Activated naive CD8-positive, alpha-beta T cell treated with anti-CD3 and anti-CD28 coated beads, Interleukin-2, amount 50 U/mL, for 24 hours (primary cell): ENCODE measurements at regions not wholly inside any gene's neighbourhood (a gene's known extent, or its start where the extent isn't known, plus 50 kb on each side); places are given as distances from the start of the nearest gene placed in this dataset.

Experiments used
- ATAC-seq: fragments of 150-1000 bp; cut with Tn5 transposase; one replicate; pipeline ENCODE4 v1.10.0; 2021
- DNase-seq: peaks from one replicate; pipeline ENCODE4 v3.0.0; 2021
- H3K27ac Mint-ChIP-seq: one replicate; pipeline ENCODE4 v1.8.0; 2021; ENCODE audit warnings: mild to moderate bottlenecking, mixed read lengths
- H3K27me3 Mint-ChIP-seq: one replicate; pipeline ENCODE4 v1.8.0; 2021; ENCODE audit warnings: mixed read lengths
- H3K36me3 Mint-ChIP-seq: one replicate; pipeline ENCODE4 v1.8.0; 2021; ENCODE audit warnings: low read depth, mixed read lengths
- H3K4me1 Mint-ChIP-seq: one replicate; pipeline ENCODE4 v1.8.0; 2021; ENCODE audit warnings: mixed read lengths
- H3K4me3 Mint-ChIP-seq: one replicate; pipeline ENCODE4 v1.8.0; 2021; ENCODE audit warnings: mild to moderate bottlenecking, moderate library complexity, mixed read lengths
- H3K9me3 Mint-ChIP-seq: one replicate; pipeline ENCODE4 v1.8.0; 2021; ENCODE audit warnings: mixed read lengths

GRCh38 chr22:48391171-48391711 is 1436.4 kb downstream of the BRD1 start:
- Mint-ChIP-seq H3K27ac (no peak overlapping the region), H3K36me3 (no peaks in the 10 kb centered on the region), H3K4me3 (no peak overlapping the region), H3K4me1 (no peaks in the 10 kb centered on the region), H3K27me3 (no peaks in the 10 kb centered on the region), H3K9me3 (peaks cover 9% of the 10 kb centered on the region)
- DNase-seq (no peak), ATAC-seq (no peak)

DNA sequence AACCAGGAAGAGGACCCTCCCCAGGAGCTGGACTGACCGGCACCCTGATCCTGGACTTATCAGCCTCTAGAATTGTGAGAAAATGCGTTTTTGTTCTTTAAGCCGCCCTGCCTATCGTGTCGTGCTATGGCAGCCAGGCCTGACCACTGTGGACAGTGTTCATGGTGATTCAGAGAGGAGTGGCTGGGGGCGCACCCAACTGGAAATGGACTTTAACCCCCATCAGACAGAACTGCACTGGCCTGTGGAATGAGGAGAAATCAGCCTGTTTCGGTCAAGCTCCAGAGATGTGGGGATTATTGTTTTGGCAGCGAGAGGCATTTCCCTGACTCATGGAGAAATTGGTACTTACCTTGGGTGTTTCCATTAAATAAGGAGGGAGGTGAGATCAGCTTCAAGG is 1437.8 kb downstream of the BRD1 start:
- H3K27me3 Mint-ChIP-seq = no peaks in the 10 kb centered on the region
- H3K4me1 Mint-ChIP-seq = no peaks in the 10 kb centered on the region
- H3K9me3 Mint-ChIP-seq = peaks cover 22% of the 10 kb centered on the region
- H3K36me3 Mint-ChIP-seq = no peaks in the 10 kb centered on the region
- no peak overlapping the region for H3K4me3 Mint-ChIP-seq
- DNase-seq (no peak), ATAC-seq (no peak)
- H3K27ac Mint-ChIP-seq = no peak overlapping the region

GRCh38 chr22:48382197-48382596 is 1445.5 kb downstream of the BRD1 start:
- Mint-ChIP-seq H3K4me1 (no peaks in the 10 kb centered on the region), H3K4me3 (no peak overlapping the region), H3K36me3 (no peaks in the 10 kb centered on the region), H3K27me3 (no peaks in the 10 kb centered on the region), H3K9me3 (peaks cover 28% of the 10 kb centered on the region), H3K27ac (no peak overlapping the region)
- DNase-seq = no peak
- no peak for ATAC-seq

DNA sequence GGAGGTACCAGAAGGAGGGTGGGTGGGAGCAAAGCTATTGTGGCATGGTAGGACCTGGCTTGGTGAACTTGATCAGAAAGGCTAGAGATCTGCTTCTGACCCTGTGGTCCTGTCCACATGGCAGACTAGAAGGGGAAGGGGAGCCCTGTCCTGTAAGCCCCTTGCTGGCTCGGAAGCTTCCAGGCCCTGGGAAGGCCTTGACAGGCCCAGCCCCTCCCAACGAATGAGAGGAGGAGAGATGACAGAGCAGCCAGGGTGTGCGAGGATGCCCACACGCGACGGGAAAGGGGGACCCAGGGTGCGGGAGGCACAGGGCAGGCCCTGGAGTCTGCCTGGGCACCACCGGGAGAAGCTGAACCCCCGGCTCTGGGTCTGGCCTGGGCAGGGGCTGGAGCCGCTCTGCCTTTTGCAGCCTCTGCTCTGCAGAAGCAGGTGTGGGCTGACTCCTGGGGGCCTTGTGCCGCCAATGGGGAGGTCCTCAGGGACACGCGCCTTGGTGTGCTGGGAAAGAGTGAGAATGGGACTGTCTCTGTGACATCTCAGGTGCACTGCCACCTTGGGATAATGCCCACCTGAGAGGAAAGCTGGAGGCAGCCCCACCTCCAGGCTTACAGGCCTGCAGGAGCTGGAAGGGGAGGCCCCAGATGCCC is 1447.5 kb downstream of the BRD1 start:
- H3K27me3 Mint-ChIP-seq = peaks cover 5% of the 10 kb centered on the region
- no peak overlapping the region for H3K4me3 Mint-ChIP-seq
- H3K36me3 Mint-ChIP-seq = no peaks in the 10 kb centered on the region
- peaks cover 11% of the 10 kb centered on the region for H3K9me3 Mint-ChIP-seq
- ATAC-seq = no peak
- no peak overlapping the region for H3K27ac Mint-ChIP-seq
- DNase-seq = no peak
- H3K4me1 Mint-ChIP-seq = no peaks in the 10 kb centered on the region

- H3K9me3 Mint-ChIP-seq = peaks cover 4% of the 10 kb centered on the region
- H3K36me3 Mint-ChIP-seq = no peaks in the 10 kb centered on the region
- no peak for ATAC-seq
- H3K4me3 Mint-ChIP-seq = no peak overlapping the region
- no peak for DNase-seq
- H3K4me1 Mint-ChIP-seq = no peaks in the 10 kb centered on the region
- H3K27ac Mint-ChIP-seq = no peak overlapping the region
- peaks cover 5% of the 10 kb centered on the region for H3K27me3 Mint-ChIP-seq
These were observed 1448.3 kb downstream of the BRD1 start for GRCh38 chr22:48379371-48379770.

- no peak for DNase-seq
- no peak for ATAC-seq
- peaks cover 5% of the 10 kb centered on the region for H3K27me3 Mint-ChIP-seq
- H3K9me3 Mint-ChIP-seq = no peaks in the 10 kb centered on the region
- no peak overlapping the region for H3K4me3 Mint-ChIP-seq
- no peaks in the 10 kb centered on the region for H3K36me3 Mint-ChIP-seq
- H3K27ac Mint-ChIP-seq = no peak overlapping the region
- H3K4me1 Mint-ChIP-seq = no peaks in the 10 kb centered on the region
These were observed 1449.0 kb downstream of the BRD1 start for GRCh38 chr22:48378673-48379072.

DNA sequence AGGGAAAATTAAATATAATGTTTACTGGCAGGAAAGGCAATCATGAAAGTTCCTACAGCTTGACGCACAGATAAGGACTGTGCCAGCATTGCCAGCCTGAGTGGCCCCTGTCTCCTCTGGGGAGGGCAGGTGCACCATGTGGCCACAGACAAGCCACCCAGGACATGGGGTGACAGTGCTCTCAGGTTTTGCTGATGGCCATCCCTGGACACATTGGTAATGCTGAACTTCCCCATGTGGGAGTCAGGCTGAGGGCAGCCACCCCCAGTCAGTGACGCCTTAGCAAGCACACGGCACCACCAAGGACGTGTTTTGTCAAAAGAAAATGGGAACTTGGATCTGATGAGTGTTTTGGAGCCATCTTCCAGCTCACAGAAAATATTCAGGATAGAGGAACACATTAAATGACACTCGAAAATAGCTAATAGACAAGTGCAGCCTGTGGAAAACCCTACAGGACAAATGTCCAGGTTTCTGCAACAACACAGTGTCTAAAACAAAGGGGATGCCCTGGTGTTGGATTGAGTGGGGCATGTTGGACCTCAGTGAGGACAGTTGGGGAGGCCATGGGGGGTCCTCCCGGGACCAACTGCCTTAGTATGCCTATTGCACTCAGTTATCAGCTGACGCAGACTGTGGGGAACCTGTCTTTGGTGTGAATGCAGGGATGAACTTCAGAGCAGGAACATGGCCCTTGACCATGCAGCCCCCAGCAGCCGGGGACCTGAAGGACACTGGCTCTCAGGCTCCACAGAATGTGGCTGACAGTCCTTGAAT is 1450.5 kb downstream of the BRD1 start:
- H3K4me3 Mint-ChIP-seq = no peak overlapping the region
- H3K36me3 Mint-ChIP-seq = no peaks in the 10 kb centered on the region
- DNase-seq (no peak), ATAC-seq (no peak)
- H3K9me3 Mint-ChIP-seq = no peaks in the 10 kb centered on the region
- peaks cover 5% of the 10 kb centered on the region for H3K27me3 Mint-ChIP-seq
- H3K27ac Mint-ChIP-seq = no peak overlapping the region
- no peaks in the 10 kb centered on the region for H3K4me1 Mint-ChIP-seq

GRCh38 chr22:48376428-48376827 is 1451.2 kb downstream of the BRD1 start:
- ATAC-seq = no peak
- Mint-ChIP-seq H3K36me3 (no peaks in the 10 kb centered on the region), H3K27me3 (peaks cover 6% of the 10 kb centered on the region)

GRCh38 chr22:48373626-48374173 is 1454.0 kb downstream of the BRD1 start:
- Mint-ChIP-seq H3K27me3 (peaks cover 8% of the 10 kb centered on the region), H3K4me1 (no peaks in the 10 kb centered on the region), H3K4me3 (no peak overlapping the region), H3K9me3 (no peaks in the 10 kb centered on the region), H3K27ac (no peak overlapping the region), H3K36me3 (no peaks in the 10 kb centered on the region)
- DNase-seq (no peak), ATAC-seq (no peak)

More at GRCh38 chr22:48376428-48376827, 1451.2 kb downstream of the BRD1 start:
- Mint-ChIP-seq H3K9me3 (no peaks in the 10 kb centered on the region), H3K27ac (no peak overlapping the region), H3K4me1 (no peaks in the 10 kb centered on the region), H3K4me3 (no peak overlapping the region)
- no peak for DNase-seq

DNA sequence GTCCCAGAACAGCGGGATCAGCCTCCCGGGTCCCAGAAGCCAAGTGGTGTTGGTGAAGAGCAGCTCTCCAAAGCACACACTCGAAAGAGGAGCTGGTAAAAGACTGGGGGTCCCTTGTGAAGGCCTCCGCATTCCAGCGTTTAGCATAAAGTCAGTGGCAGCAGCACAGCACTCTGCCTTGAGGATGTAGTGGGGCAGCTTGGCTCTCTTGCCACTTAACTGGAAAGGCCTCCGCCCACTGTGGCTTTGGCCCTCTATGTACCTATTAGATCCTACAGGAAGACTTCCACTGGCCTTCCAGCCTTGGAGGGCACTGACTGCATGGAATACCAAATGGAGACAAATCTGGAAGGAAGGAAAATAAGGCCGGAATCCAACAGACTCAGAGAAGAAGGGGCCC is 1455.3 kb downstream of the BRD1 start:
- no peak overlapping the region for H3K4me3 Mint-ChIP-seq
- H3K27ac Mint-ChIP-seq = no peak overlapping the region
- DNase-seq (no peak), ATAC-seq (no peak)
- no peaks in the 10 kb centered on the region for H3K4me1 Mint-ChIP-seq
- peaks cover 8% of the 10 kb centered on the region for H3K27me3 Mint-ChIP-seq
- H3K36me3 Mint-ChIP-seq = no peaks in the 10 kb centered on the region
- no peaks in the 10 kb centered on the region for H3K9me3 Mint-ChIP-seq

- ATAC-seq (no peak), DNase-seq (no peak)
- Mint-ChIP-seq H3K27me3 (peaks cover 6% of the 10 kb centered on the region), H3K4me1 (no peaks in the 10 kb centered on the region), H3K36me3 (no peaks in the 10 kb centered on the region), H3K9me3 (no peaks in the 10 kb centered on the region), H3K4me3 (no peak overlapping the region), H3K27ac (no peak overlapping the region)
These were observed 1456.3 kb downstream of the BRD1 start for GRCh38 chr22:48371391-48371790.

DNA sequence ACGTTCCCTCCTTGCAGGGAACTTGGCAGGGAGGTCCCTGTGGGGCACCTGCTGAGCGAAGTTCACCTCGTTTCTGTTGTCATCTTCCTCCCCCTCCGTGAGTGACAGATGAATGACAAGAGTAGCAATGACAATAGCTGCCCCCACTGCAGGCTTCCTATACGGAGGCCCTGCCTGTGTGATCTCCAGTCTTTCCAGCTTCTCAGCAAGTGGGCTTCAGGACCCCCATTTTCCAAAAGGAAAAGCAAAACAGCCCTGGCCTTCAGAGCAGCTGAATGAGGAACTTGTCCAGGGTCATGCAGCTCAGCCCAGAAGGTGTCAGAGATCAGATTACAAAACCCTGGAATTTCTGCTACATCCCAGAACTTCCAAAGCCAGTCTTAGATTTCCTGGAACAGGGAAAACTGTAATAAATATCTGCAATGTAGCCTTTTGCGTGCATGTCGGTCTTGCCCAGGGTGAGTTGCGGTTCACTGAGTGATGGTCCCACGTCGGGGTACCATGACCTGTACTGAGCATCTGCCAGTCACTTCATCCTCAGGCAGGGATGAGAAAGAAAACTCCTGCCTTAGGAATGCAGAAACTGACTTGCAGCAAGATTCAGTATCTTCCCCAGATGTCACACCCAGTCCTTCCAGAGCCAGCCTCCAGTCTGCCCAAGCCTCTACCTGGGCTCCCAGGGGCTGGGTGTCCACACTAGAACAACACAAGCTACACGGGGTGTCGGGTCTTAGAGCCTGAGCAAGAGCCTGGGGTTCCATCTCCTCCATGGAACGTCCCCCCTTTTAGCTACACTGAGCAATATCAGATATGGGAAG is 1457.0 kb downstream of the BRD1 start:
- no peaks in the 10 kb centered on the region for H3K36me3 Mint-ChIP-seq
- no peaks in the 10 kb centered on the region for H3K4me1 Mint-ChIP-seq
- no peak for DNase-seq
- H3K4me3 Mint-ChIP-seq = no peak overlapping the region
- no peaks in the 10 kb centered on the region for H3K9me3 Mint-ChIP-seq
- no peak for ATAC-seq
- peaks cover 3% of the 10 kb centered on the region for H3K27me3 Mint-ChIP-seq
- H3K27ac Mint-ChIP-seq = no peak overlapping the region

DNA sequence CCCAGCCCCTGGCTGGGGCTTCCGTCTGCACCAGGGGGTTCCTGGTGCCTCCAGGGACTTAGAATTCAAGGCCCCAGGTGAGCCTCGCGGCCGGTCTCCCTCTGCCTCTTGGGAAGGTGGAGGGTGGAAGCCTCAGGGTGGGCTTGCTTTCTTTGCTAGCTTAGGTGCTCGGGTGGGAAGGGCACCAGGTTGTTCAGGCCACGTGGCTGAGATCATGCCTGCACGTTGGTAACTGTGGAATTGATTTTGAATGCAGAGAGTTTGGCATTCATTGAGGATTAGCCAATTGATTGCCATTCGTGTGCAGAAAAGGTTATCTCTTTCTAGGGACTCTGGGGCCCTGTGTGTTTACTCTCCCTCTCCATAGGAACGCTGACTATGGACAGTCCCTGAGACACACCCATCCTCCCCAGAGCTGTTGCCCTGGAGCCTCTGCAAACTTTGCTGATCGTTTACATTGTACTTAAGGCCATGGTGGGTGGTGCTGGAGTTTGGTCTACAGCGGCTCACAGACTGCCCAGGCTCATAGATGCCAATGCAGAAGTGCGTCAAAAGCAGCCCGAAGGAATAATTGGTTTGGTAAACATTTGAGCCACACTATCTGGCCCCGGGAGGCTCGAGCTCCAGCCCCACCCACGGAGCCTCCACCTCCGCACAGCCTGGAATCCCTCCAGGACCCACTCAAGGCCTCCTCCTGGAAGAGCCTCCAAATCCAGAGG is 1457.7 kb downstream of the BRD1 start:
- DNase-seq = no peak
- Mint-ChIP-seq H3K9me3 (no peaks in the 10 kb centered on the region), H3K27me3 (peaks cover 3% of the 10 kb centered on the region), H3K27ac (no peak overlapping the region), H3K36me3 (no peaks in the 10 kb centered on the region), H3K4me1 (no peaks in the 10 kb centered on the region), H3K4me3 (no peak overlapping the region)
- no peak for ATAC-seq

DNA sequence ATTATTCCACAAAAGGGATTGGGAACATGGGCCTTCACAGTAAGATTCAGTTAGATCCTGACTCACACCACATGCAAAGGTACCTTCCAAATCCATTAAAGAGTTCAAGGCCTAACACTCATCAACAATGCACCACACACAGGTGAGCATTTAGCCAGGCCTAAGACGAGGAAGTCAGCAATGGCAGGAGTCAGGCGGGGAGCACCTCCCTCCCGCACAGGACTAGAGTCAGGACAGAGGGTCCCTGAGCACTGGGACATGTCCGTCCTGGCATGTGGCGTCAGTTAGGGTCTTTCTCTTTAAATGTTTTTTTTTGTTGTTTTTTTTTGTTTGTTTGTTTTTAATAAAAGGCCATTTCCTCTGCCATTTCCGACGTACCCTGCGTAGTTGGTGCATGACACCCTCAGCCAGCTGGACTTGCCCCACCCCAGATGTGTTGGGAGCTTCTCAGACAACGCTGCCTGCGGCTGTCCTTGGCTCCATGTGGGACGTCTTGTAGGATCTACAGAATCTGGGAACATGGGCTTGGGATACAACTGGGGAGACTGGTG is 1458.6 kb downstream of the BRD1 start:
- Mint-ChIP-seq H3K27me3 (peaks cover 3% of the 10 kb centered on the region), H3K36me3 (no peaks in the 10 kb centered on the region), H3K27ac (no peak overlapping the region), H3K4me3 (no peak overlapping the region), H3K9me3 (no peaks in the 10 kb centered on the region), H3K4me1 (no peaks in the 10 kb centered on the region)
- ATAC-seq (no peak), DNase-seq (no peak)
